Nephron progenitor cell (in vitro differentiated cells): ENCODE measurements at regions not wholly inside any gene's neighbourhood (a gene's known extent, or its start where the extent isn't known, plus 50 kb on each side); places are given as distances from the start of the nearest gene placed in this dataset.
"Not testable (repeated sequence)": the region's sequence is repeated elsewhere in the genome, so short reads cannot be mapped to it uniquely, and the experiment has no call there.

Experiments used
- DNase-seq: peaks from one replicate; pipeline ENCODE4 v3.0.0; 2021
- H3K27ac Mint-ChIP-seq: 2 replicates; pipeline ENCODE4 v1.8.0; 2021; ENCODE audit warnings: mild to moderate bottlenecking, moderate library complexity, mixed read lengths
- H3K27me3 Mint-ChIP-seq: 2 replicates; pipeline ENCODE4 v1.8.0; 2021; ENCODE audit warnings: mild to moderate bottlenecking, low read depth, mixed read lengths; ENCODE audit not compliant: poor library complexity
- H3K36me3 Mint-ChIP-seq: 2 replicates; pipeline ENCODE4 v1.8.0; 2021; ENCODE audit warnings: low read depth, mixed read lengths
- H3K4me1 Mint-ChIP-seq: 2 replicates; pipeline ENCODE4 v1.8.0; 2021; ENCODE audit warnings: mixed read lengths
- H3K4me3 Mint-ChIP-seq: 2 replicates; pipeline ENCODE4 v1.8.0; 2021; ENCODE audit warnings: mild to moderate bottlenecking, moderate library complexity, mixed read lengths
- H3K9me3 Mint-ChIP-seq: 2 replicates; pipeline ENCODE4 v1.8.0; 2021; ENCODE audit warnings: mild to moderate bottlenecking, moderate library complexity, mixed read lengths
- TF ChIP-seq, protein P1 (sequence below): fragments of 200-600 bp; sonication (generic); IDR thresholded peaks from 2 replicates; pipeline ENCODE4 v1.5.0; 2021; ENCODE audit warnings: antibody characterized with exemption

DNA sequence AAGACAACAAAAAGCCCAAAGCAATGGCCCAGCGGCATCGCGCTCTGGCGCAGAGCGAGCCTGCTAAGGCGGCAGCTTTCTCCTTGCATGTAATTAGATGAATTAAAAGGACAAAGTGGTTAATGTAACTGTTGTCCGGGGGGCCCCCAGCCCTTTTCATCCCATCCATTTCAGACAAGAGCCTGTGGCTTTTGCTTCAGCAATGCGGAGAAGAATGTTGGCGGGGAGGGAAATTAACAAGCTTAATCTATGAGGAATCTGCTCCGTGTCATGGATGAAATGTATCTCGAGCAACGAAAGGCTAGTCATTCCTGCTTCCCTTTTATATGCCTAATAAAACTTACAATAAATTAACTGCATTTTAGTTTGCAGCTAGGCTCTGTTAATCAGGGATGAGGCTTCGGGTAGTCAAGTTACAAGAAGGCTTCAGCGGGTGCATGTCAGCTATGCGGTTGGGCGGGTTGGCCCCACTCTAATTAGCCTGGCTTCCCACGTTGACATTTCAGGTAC, 203.3 kb downstream of the BUB3 start:
- peaks cover 63% of the 10 kb centered on the region for H3K27me3 Mint-ChIP-seq
- no peak overlapping the region for H3K27ac Mint-ChIP-seq
- peaks cover 5% of the 10 kb centered on the region for H3K36me3 Mint-ChIP-seq
- H3K4me1 Mint-ChIP-seq, result peaks cover 48% of the 10 kb centered on the region
- TF ChIP-seq, protein P1, sequence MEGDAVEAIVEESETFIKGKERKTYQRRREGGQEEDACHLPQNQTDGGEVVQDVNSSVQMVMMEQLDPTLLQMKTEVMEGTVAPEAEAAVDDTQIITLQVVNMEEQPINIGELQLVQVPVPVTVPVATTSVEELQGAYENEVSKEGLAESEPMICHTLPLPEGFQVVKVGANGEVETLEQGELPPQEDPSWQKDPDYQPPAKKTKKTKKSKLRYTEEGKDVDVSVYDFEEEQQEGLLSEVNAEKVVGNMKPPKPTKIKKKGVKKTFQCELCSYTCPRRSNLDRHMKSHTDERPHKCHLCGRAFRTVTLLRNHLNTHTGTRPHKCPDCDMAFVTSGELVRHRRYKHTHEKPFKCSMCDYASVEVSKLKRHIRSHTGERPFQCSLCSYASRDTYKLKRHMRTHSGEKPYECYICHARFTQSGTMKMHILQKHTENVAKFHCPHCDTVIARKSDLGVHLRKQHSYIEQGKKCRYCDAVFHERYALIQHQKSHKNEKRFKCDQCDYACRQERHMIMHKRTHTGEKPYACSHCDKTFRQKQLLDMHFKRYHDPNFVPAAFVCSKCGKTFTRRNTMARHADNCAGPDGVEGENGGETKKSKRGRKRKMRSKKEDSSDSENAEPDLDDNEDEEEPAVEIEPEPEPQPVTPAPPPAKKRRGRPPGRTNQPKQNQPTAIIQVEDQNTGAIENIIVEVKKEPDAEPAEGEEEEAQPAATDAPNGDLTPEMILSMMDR, result no peak
- H3K9me3 Mint-ChIP-seq, result no peaks in the 10 kb centered on the region
- peak overlapping the region; percentile 49 for H3K4me3 Mint-ChIP-seq
- peak; percentile 43 for DNase-seq

DNA sequence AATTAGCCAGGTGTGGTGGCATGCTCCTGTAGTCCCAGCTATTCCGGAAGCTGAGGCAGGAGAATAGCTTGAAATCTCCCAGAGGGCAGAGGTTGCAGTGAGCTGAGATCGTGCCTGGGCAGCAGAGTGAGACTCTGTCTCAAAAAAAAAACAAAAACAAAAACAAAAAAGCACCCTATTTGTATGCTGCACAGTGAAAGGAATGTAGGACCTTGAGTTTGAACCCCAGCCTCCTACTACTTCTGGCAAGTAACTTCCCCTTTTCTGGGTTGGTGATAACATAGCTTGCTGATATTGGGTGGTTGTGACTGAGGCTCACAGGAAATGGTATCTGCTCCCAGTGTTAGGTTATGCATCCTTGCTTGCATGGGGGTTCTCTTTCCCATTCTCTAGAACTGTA, 205.3 kb downstream of the BUB3 start:
- Mint-ChIP-seq H3K4me1 (peaks cover 36% of the 10 kb centered on the region), H3K36me3 (peaks cover 10% of the 10 kb centered on the region), H3K4me3 (no peak overlapping the region), H3K27me3 (peaks cover 68% of the 10 kb centered on the region), H3K27ac (no peak overlapping the region), H3K9me3 (no peaks in the 10 kb centered on the region)
- DNase-seq, result no peak
- TF ChIP-seq, protein P1, result no peak

DNA sequence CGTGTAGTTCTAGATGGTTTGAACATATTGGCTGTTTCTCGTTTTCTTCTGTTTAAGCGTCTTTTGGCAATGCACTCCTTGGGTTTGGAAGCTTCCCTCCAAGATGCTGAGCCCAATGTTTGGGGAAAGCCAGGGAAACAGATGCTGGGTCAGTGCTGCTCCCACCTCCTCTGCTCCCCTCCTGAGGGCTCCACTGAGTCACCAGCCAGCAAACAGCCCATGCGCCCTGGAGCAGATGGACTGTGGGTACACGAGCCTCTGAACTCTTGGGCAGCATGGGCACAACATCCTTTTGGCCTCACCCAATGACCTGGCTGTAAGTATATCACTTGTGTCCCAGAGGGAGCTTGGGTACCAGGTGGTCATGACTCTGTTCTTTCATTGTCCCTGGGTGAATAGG, 207.6 kb downstream of the BUB3 start:
- Mint-ChIP-seq H3K4me1 (peaks cover 23% of the 10 kb centered on the region), H3K9me3 (no peaks in the 10 kb centered on the region), H3K27ac (no peak overlapping the region), H3K4me3 (no peak overlapping the region), H3K27me3 (peaks cover 52% of the 10 kb centered on the region), H3K36me3 (peaks cover 10% of the 10 kb centered on the region)
- no peak for DNase-seq
- TF ChIP-seq, protein P1, result no peak

DNA sequence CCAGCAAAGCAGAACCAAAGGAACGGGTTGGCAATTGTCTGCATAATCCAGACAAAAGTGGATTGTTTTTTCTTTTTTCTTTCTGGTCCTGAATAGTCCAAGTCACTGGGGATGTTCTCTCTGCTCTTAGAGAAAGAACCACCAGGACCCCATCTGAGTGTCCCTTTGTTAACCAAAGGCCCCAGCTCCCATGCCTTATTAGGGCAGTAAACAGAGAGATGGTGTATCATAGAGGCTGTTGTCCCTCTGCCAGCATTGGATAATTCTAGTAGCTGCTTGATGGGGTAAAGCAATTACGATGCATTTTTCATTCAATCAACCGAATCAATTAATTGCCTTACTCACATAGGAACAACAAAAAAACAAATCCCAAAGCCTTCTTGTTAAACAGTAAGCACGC, 213.0 kb downstream of the BUB3 start:
- H3K27ac Mint-ChIP-seq, result no peak overlapping the region
- no peaks in the 10 kb centered on the region for H3K4me1 Mint-ChIP-seq
- TF ChIP-seq, protein P1, result no peak
- H3K36me3 Mint-ChIP-seq, result peaks cover 17% of the 10 kb centered on the region
- no peak for DNase-seq
- H3K9me3 Mint-ChIP-seq, result peaks cover 22% of the 10 kb centered on the region
- H3K27me3 Mint-ChIP-seq, result peaks cover 13% of the 10 kb centered on the region
- H3K4me3 Mint-ChIP-seq, result no peak overlapping the region

DNA sequence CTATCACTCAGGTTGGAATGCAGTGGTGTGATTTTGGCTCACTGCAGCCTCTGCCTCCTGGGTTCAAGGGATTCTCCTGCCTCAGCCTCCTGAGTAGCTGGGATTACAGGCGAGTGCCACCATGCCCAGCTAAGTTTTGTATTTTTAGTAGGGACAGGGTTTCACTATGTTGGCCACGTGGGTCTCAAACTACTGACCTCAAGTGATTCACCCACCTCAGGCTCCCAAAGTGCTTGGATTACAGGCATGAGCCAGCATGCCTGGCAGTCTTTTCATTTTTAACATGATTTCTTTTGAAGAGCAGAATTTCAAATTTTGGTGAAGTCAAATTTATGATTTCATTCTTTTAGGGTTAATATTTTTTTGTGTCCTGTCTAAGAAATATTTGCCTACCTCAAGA, 217.4 kb downstream of the BUB3 start:
- H3K9me3 Mint-ChIP-seq, result peaks cover 22% of the 10 kb centered on the region
- H3K4me3 Mint-ChIP-seq, H3K27me3 Mint-ChIP-seq, H3K27ac Mint-ChIP-seq, DNase-seq, H3K4me1 Mint-ChIP-seq, H3K36me3 Mint-ChIP-seq: not testable (repeated sequence)

DNA sequence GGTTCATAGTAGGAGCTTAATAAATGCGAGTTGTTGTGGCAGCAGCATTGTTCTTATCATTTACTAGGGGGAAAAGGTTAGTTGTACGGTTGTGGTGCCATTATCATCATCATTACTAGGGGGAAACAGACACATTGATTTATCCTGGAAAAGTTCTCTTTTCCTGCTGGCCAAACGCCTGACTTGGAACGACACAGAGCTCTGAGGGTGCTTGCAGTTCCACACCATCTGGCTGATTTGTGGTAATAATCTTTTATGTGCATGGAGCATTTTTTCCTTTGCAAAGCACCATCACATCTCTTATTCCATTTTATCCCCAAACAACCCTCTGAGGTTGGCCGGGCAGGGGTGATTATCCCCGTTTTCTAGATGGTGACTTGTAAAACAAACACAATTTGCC, 219.4 kb downstream of the BUB3 start:
- peaks cover 10% of the 10 kb centered on the region for H3K27me3 Mint-ChIP-seq
- peaks cover 9% of the 10 kb centered on the region for H3K36me3 Mint-ChIP-seq
- DNase-seq, result no peak
- H3K4me1 Mint-ChIP-seq, result peaks cover 13% of the 10 kb centered on the region
- H3K9me3 Mint-ChIP-seq, result peaks cover 22% of the 10 kb centered on the region
- H3K27ac Mint-ChIP-seq, result no peak overlapping the region
- TF ChIP-seq, protein P1, result no peak
- no peak overlapping the region for H3K4me3 Mint-ChIP-seq
